RWPE1 (cell line): ENCODE measurements at regions not wholly inside any gene's neighbourhood (a gene's known extent, or its start where the extent isn't known, plus 50 kb on each side); places are given as distances from the start of the nearest gene placed in this dataset.

Experiments
- CTCF ChIA-PET: fragments of 350-600 bp; sonication (Branson Sonifier 250); formaldehyde crosslinking; extraction: SDS; loops from one replicate; lab custom pipeline; 2021; lab: Yijun Ruan, JAX
- POLR2A ChIA-PET: fragments of 400-600 bp; formaldehyde crosslinking; extraction: SDS; loops from one replicate; lab custom pipeline; 2020; ENCODE audit warnings: antibody characterized with exemption; ENCODE audit not compliant: low non-redundant PET; lab: Yijun Ruan, JAX
- DNase-seq: peaks from one replicate; pipeline ENCODE4 v3.0.0; 2012; ENCODE audit warnings: low spot score
- H3K27ac ChIP-seq: fragments of 450-650 bp; 2 replicates; pipeline ENCODE4 v1.5.1; 2017
- TF ChIP-seq, protein P1 (sequence below): fragments of 450-650 bp; conservative IDR thresholded peaks from 2 replicates; pipeline ENCODE4 v1.5.1; 2017; ENCODE audit warnings: low read depth, mild to moderate bottlenecking

DNA sequence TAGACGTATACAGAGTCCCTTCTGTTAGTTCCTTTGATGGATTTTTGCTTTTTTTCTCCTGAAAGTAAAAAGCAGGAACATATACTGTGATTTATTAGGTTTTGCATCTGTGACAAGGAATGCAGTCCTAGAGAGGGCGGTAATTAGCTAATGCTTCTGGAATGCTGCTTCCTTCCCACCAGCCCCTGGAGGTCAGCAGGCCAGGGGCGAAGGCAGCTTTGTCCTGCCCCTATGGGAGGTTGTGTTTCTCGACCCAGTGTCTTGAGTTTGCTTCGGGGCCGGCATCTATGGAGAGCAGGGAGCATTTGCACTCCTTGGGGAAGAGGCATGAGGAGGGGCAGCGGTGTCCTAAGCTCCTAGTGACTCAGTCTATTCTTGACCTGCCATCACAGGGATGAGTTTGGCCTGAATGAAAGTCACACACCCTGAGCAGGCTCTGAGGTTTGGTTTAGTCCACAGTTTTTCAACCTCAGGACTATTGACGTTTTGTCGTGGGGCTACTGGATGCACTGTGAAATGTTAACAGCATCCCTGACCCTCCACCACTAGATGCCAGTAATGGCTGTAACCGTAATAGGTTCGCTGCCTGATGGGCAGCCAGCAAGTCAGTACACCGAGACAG lies 85.0 kb upstream of the KCNJ15 start:
- TF ChIP-seq, protein P1, sequence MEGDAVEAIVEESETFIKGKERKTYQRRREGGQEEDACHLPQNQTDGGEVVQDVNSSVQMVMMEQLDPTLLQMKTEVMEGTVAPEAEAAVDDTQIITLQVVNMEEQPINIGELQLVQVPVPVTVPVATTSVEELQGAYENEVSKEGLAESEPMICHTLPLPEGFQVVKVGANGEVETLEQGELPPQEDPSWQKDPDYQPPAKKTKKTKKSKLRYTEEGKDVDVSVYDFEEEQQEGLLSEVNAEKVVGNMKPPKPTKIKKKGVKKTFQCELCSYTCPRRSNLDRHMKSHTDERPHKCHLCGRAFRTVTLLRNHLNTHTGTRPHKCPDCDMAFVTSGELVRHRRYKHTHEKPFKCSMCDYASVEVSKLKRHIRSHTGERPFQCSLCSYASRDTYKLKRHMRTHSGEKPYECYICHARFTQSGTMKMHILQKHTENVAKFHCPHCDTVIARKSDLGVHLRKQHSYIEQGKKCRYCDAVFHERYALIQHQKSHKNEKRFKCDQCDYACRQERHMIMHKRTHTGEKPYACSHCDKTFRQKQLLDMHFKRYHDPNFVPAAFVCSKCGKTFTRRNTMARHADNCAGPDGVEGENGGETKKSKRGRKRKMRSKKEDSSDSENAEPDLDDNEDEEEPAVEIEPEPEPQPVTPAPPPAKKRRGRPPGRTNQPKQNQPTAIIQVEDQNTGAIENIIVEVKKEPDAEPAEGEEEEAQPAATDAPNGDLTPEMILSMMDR, result no peak
- H3K27ac ChIP-seq, result peak overlapping the region; percentile 32; the same call in 1 of the 2 replicates
- peak; percentile 57 for DNase-seq
- POLR2A ChIA-PET, result no interaction called here
- CTCF ChIA-PET, result interaction anchor here (0.6 to 1.4 kb wide), 5 partner anchors 8 to 199 kb away, joined by 3 to 6 read pairs (median 3); no protein-coding TSS in a partner anchor

- POLR2A ChIA-PET, result no interaction called here
- no peak overlapping the region for H3K27ac ChIP-seq
- CTCF ChIA-PET, result no interaction called here
- TF ChIP-seq, protein P1, result no peak
- DNase-seq, result no peak
Observed at GRCh38 chr21:38173276-38174035, 83.3 kb upstream of the KCNJ15 start.

DNA sequence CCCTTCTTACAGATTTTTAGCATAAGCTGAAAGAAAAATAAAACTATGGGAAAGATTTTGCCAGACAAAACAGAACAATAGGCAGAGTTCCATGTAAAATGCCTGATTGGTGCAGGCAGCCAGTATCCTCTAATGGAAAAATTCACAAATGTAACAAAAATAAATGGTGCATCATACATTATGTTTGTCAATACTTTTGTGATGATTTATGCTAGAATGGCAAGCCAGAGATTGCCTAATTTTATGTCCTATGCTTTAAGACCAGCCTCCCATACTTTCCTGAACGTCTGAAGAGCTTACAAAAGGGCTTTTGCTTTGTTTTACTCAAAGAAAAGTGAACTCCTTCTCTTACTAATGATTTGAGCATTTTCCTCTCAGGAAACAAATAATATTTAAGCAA lies 81.5 kb upstream of the KCNJ15 start:
- POLR2A ChIA-PET, result no interaction called here
- CTCF ChIA-PET, result interaction anchor here (0.7 to 0.8 kb wide), 2 partner anchors 28 to 177 kb away, joined by 3 read pairs; no protein-coding TSS in a partner anchor
- H3K27ac ChIP-seq, result no peak overlapping the region
- TF ChIP-seq, protein P1, result no peak
- no peak for DNase-seq

- ChIA-PET POLR2A (no interaction called here), CTCF (interaction anchor here (1.1 kb wide), 1 partner anchor 18 kb away, joined by 3 read pairs; no protein-coding TSS in a partner anchor)
- no peak for DNase-seq
- H3K27ac ChIP-seq, result no peak overlapping the region
- TF ChIP-seq, protein P1, result no peak
Observed at GRCh38 chr21:38177919-38178652, 78.7 kb upstream of the KCNJ15 start.

DNA sequence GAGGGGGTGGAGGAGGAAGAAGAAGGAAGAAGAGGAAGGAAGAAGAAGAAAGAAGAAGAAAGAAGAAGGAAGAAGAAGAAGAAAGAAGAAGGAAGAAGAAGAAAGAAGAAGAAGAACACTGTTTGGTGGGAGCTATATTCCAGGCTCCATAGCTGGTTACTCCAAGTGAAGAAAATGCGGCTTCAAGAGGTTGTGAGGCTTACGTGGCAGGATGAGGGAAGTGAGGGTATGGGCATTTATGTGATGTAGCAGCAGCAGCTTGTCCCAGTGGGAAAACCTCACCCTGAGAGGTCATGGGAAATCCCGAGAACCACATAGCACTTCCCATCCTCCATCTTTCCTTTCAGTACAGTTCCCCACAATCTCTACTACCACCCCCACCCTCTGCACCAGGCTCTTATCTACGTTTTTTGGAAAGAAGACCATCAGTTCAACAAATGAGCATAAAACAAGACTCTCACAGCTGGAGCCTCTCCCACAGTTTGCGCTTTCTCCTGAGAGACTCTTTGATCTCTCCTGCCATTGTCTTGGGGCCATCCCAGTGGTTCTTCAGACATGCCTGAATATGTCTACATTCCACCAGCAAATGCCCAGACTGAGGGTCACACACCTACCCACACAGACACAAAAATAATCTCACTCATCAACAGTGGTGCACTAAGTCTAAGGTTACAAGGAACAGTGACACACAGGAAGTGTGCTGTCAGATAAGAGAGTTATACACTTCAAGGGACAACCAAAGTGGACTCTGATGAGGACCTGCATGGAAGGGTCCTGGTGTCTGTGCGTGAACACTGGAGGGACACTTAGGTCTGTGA lies 77.9 kb upstream of the KCNJ15 start:
- TF ChIP-seq, protein P1, result no peak
- CTCF ChIA-PET, result interaction anchor here (1.1 kb wide), 3 partner anchors 8 to 173 kb away, joined by 3 to 6 read pairs (median 4); no protein-coding TSS in a partner anchor
- POLR2A ChIA-PET, result no interaction called here
- no peak overlapping the region for H3K27ac ChIP-seq
- DNase-seq, result no peak
